Neural crest cell (in vitro differentiated cells): ENCODE measurements at regions not wholly inside any gene's neighbourhood (a gene's known extent, or its start where the extent isn't known, plus 50 kb on each side); places are given as distances from the start of the nearest gene placed in this dataset.

Experiments
- DNase-seq: peaks from one replicate; pipeline ENCODE4 v3.0.0; 2021; ENCODE audit warnings: low read depth, mixed read lengths, low spot score
- H3K27ac Mint-ChIP-seq: one replicate; pipeline ENCODE4 v1.8.0; 2021; ENCODE audit warnings: mild to moderate bottlenecking, mixed read lengths; ENCODE audit not compliant: unreplicated experiment
- H3K27me3 Mint-ChIP-seq: 2 replicates; pipeline ENCODE4 v1.8.0; 2021; ENCODE audit warnings: low read depth, mild to moderate bottlenecking, mixed read lengths
- H3K36me3 Mint-ChIP-seq: 2 replicates; pipeline ENCODE4 v1.8.0; 2021; ENCODE audit warnings: low read depth, mild to moderate bottlenecking, mixed read lengths
- H3K4me1 Mint-ChIP-seq: 2 replicates; pipeline ENCODE4 v1.8.0; 2021; ENCODE audit warnings: mixed read lengths
- H3K4me3 Mint-ChIP-seq: one replicate; pipeline ENCODE4 v1.8.0; 2021; ENCODE audit warnings: mild to moderate bottlenecking, mixed read lengths
- H3K9me3 Mint-ChIP-seq: 2 replicates; pipeline ENCODE4 v1.8.0; 2021; ENCODE audit warnings: mixed read lengths
- TF ChIP-seq, protein P1 (sequence below): fragments of 200-600 bp; sonication (generic); conservative IDR thresholded peaks from 2 replicates; pipeline ENCODE4 v1.5.0; 2021; ENCODE audit warnings: antibody characterized with exemption, mild to moderate bottlenecking

DNA sequence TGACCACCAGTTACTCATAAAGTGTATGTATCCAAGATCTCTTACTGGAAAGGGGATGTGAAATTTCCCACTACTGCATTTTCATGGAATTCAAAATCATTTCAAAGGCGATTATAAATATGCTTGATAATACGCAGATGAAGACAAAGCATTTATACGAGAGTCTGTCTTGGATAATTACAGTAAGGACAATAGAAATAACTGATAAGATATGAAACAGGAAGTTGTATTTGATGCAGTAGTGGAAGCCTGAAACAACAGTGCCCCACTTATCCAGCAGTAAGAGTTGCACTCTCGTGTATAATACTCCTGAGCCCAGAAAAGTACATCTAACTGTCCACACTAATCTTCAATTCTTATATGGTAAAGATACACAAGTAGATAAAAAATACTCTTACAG lies 188.7 kb upstream of the POU5F2 start:
- H3K4me1 Mint-ChIP-seq = peaks cover 13% of the 10 kb centered on the region
- H3K9me3 Mint-ChIP-seq = peaks cover 9% of the 10 kb centered on the region
- DNase-seq = no peak
- H3K27me3 Mint-ChIP-seq = no peaks in the 10 kb centered on the region
- no peak overlapping the region for H3K4me3 Mint-ChIP-seq
- H3K27ac Mint-ChIP-seq = no peak overlapping the region
- H3K36me3 Mint-ChIP-seq = peaks cover 11% of the 10 kb centered on the region
- TF ChIP-seq, protein P1, sequence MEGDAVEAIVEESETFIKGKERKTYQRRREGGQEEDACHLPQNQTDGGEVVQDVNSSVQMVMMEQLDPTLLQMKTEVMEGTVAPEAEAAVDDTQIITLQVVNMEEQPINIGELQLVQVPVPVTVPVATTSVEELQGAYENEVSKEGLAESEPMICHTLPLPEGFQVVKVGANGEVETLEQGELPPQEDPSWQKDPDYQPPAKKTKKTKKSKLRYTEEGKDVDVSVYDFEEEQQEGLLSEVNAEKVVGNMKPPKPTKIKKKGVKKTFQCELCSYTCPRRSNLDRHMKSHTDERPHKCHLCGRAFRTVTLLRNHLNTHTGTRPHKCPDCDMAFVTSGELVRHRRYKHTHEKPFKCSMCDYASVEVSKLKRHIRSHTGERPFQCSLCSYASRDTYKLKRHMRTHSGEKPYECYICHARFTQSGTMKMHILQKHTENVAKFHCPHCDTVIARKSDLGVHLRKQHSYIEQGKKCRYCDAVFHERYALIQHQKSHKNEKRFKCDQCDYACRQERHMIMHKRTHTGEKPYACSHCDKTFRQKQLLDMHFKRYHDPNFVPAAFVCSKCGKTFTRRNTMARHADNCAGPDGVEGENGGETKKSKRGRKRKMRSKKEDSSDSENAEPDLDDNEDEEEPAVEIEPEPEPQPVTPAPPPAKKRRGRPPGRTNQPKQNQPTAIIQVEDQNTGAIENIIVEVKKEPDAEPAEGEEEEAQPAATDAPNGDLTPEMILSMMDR = no peak

DNA sequence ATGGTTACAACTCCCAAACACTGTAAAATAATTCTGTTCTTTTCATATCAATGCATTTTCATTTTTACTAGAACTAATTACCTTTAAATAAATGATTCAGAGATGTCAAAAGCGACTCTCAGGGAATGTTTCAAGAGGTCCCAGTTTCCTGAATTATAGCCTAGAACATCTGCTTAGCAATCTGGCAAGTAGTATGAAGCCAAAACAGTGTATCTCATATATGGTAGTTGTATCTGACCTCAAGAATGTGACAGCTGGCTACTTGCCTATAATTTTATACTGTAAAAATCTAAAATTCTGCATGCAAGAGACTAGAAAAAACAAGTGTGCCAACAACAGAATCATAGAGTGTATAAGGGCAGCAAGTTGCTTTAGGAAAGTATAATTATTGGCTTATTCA lies 187.7 kb upstream of the POU5F2 start:
- Mint-ChIP-seq H3K9me3 (peaks cover 2% of the 10 kb centered on the region), H3K4me3 (no peak overlapping the region), H3K27me3 (no peaks in the 10 kb centered on the region), H3K27ac (no peak overlapping the region), H3K4me1 (peaks cover 13% of the 10 kb centered on the region), H3K36me3 (peaks cover 6% of the 10 kb centered on the region)
- no peak for DNase-seq
- TF ChIP-seq, protein P1 = no peak

DNA sequence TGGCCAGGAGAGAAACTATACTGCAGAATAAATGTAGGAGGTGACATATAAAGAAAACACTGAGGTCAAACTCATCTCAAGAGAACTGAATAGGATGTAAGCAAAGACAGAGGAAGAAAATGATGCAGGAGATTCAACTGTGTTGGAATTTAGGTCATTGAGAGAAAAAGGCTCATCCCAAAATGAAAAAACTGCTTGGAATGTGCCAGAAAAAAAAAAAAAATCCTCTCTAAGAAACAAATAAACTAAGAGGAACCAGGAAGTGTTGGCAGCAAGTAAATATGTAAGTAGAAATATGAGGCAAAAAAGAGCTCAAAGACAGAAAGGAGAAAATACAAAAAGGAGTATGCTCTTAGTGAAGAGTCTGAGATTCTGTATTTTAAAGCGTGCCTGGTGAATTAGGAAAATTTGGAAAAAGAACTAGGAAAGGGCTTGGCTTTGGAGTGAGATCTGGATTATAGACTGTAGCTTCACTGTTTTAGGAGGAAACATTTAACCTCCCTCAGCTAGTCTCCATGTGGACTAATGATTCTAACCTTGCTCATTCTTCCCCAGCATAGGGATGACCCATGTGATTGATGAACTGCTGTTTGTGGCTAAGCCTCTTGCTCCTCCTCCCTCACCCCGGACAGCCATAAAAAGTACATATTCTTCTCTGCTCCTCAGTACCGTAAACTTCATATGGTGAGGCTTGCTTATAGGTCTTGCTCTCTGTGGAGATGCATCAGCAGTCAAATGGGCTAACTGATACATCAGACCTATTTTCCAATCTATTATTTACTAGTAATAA lies 185.6 kb upstream of the POU5F2 start:
- no peak for DNase-seq
- TF ChIP-seq, protein P1 = no peak
- H3K9me3 Mint-ChIP-seq = peaks cover 2% of the 10 kb centered on the region
- no peak overlapping the region for H3K4me3 Mint-ChIP-seq
- peaks cover 1% of the 10 kb centered on the region for H3K36me3 Mint-ChIP-seq
- no peaks in the 10 kb centered on the region for H3K27me3 Mint-ChIP-seq
- H3K27ac Mint-ChIP-seq = peak overlapping the region; percentile 17
- peaks cover 13% of the 10 kb centered on the region for H3K4me1 Mint-ChIP-seq

DNA sequence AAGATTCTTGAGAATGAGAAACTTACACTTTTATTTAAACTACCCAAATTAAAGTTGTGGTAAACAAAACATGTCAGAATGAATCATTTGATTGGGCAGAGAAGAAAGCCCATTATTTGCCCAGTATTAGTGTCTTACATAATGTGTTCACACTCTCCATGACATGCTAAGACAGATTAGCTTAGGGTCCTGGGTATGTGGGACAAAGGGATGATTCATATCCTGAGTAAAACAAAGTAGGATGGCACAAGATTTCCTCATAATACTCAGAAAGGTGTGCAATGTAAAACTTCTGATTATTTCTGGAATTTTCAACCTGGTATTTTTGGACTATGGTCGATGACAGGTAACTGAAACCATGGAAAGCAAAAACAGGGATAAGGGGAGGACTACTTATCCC lies 183.9 kb upstream of the POU5F2 start:
- no peak overlapping the region for H3K27ac Mint-ChIP-seq
- TF ChIP-seq, protein P1 = no peak
- no peak overlapping the region for H3K4me3 Mint-ChIP-seq
- peaks cover 5% of the 10 kb centered on the region for H3K36me3 Mint-ChIP-seq
- no peaks in the 10 kb centered on the region for H3K27me3 Mint-ChIP-seq
- peaks cover 13% of the 10 kb centered on the region for H3K4me1 Mint-ChIP-seq
- H3K9me3 Mint-ChIP-seq = peaks cover 4% of the 10 kb centered on the region
- DNase-seq = no peak

DNA sequence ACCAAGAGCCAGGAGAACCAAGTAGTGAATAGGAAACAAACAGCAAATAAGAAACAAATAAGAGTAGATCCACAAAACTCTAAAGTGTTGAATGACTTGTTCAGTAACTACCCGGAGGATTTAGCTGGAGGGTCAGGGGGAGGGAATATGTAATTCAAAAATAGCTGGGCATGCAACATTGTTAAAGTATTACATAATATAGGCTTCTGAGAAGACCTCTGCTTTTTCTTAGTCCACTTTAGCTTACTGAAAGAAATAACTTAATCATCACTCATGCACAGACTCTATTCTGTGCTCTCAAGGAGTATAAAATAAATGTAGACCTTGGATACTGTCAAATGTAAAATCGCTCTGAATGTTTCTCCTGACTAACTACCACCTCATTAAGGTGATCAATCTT lies 183.2 kb upstream of the POU5F2 start:
- Mint-ChIP-seq H3K27ac (no peak overlapping the region), H3K9me3 (peaks cover 4% of the 10 kb centered on the region), H3K4me1 (peaks cover 13% of the 10 kb centered on the region), H3K4me3 (no peak overlapping the region), H3K27me3 (no peaks in the 10 kb centered on the region), H3K36me3 (peaks cover 5% of the 10 kb centered on the region)
- TF ChIP-seq, protein P1 = no peak
- no peak for DNase-seq
